Lower lobe of right lung (tissue), 2 donors: ENCODE measurements at regions not wholly inside any gene's neighbourhood (a gene's known extent, or its start where the extent isn't known, plus 50 kb on each side); places are given as distances from the start of the nearest gene placed in this dataset.
"Not testable (repeated sequence)": the region's sequence is repeated elsewhere in the genome, so short reads cannot be mapped to it uniquely, and the experiment has no call there.

ENCODE experiments used
- ATAC-seq, 2 donors: fragments of 200-7000 bp; cut with Tn5 transposase; one replicate each; pipeline ENCODE4 v1.9.1; 2020 to 2022; ENCODE audit warnings: mild to moderate bottlenecking in 2 of 2, moderate library complexity in 2 of 2
- DNase-seq: peaks from one replicate; pipeline ENCODE4 v3.0.0-alpha.2; 2020
- H3K27ac ChIP-seq: fragments of 200-600 bp; one replicate; pipeline ENCODE4 v1.8.0; 2022
- H3K27me3 ChIP-seq: fragments of 200-600 bp; one replicate; pipeline ENCODE4 v1.8.0; 2022; ENCODE audit warnings: low read depth
- H3K36me3 ChIP-seq: fragments of 200-600 bp; one replicate; pipeline ENCODE4 v1.8.0; 2022; ENCODE audit warnings: mild to moderate bottlenecking
- H3K4me1 ChIP-seq: fragments of 200-600 bp; one replicate; pipeline ENCODE4 v1.8.0; 2022
- H3K4me3 ChIP-seq: fragments of 200-600 bp; one replicate; pipeline ENCODE4 v1.8.0; 2022; ENCODE audit warnings: mild to moderate bottlenecking
- H3K9me3 ChIP-seq: fragments of 200-600 bp; one replicate; pipeline ENCODE4 v1.8.0; 2022
- CTCF ChIP-seq: fragments of 200-600 bp; IDR thresholded peaks from one replicate; pipeline ENCODE4 v1.8.0; 2022; ENCODE audit warnings: antibody characterized with exemption, mild to moderate bottlenecking
- intact Hi-C: fragments of 100-400 bp; cut with DNase I; formaldehyde crosslinking; loops from one replicate; pipeline ENCODE4 v1.11.0; 2022
- donor health status: DM: no; HTN: yes; CAD: no; lungs with severe emphysema.

DNA sequence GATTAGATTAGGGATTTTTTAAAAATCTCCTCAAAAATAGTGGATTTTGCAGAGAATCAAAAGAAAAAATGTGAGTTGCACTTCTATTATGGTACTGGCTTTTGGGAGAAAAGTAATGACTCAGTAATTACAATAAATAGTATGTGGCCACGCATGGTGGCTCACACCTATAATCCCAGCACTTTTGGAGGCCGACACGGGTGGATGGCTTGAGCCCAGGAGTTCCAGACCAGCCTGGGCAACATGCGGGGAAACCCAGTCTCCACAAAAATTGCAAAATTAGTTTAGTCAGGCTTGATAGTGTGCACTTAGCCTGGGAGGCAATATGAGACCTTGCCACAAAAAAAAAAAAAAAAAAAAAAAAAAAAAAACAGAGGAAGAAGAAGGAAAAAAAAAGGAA is 1098.2 kb downstream of the ZPLD1 start:
- ATAC-seq, result no peak
- TF ChIP-seq CTCF, result no peak
- intact Hi-C loops, result no loop called here
- DNase-seq, result no peak
- Histone ChIP-seq H3K27me3 (no peaks in the 10 kb centered on the region), H3K9me3 (no peaks in the 10 kb centered on the region), H3K36me3 (no peaks in the 10 kb centered on the region), H3K27ac (no peak overlapping the region), H3K4me1 (no peaks in the 10 kb centered on the region), H3K4me3 (no peak overlapping the region)

DNA sequence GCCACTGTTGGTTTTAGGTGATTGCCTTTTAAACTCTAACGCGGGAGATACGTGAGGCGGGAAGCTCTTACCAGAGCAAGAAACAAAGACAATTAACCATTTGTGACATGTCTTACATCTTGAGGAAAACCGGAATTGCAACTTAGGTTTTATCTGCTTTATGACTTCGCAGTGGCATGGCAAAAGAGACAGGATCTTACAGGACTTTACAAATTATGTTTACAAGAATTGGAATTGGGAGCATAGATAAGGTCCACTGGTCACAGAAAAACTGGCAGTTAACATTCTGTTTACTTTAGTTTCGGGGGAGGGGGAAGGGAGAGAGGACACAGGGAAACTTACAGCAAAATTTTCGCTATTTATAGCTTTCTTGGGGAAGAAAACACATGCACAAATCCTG is 1119.6 kb downstream of the ZPLD1 start:
- no peak for ATAC-seq
- Histone ChIP-seq H3K27me3 (no peaks in the 10 kb centered on the region), H3K4me3 (no peak overlapping the region), H3K27ac (no peak overlapping the region), H3K36me3 (no peaks in the 10 kb centered on the region), H3K9me3 (no peaks in the 10 kb centered on the region), H3K4me1 (no peaks in the 10 kb centered on the region)
- intact Hi-C loops, result no loop called here
- no peak for DNase-seq
- TF ChIP-seq CTCF, result no peak

DNA sequence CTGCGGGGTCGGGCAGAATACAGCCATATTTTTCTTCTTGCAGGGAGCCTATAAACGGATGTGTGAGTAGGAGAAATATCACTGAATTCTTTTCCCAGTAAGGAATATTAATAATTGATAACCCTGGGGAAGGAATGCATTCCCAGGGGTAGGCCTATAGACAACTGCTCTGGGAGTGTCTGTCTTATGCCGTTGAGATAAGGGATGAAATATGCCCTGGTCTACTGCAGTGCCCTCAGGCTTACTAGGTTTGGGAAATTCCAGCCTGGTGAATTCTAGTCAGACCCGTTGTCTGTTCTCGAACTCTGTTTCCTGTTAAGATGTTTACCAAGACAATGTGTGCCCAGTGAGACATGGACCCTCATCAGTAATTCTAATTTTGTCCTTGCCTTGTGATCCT is 1129.3 kb downstream of the ZPLD1 start:
- H3K4me1 ChIP-seq, H3K4me3 ChIP-seq, ATAC-seq, DNase-seq, H3K27ac ChIP-seq, H3K36me3 ChIP-seq, intact Hi-C loops, H3K27me3 ChIP-seq, H3K9me3 ChIP-seq: not testable (repeated sequence)

DNA sequence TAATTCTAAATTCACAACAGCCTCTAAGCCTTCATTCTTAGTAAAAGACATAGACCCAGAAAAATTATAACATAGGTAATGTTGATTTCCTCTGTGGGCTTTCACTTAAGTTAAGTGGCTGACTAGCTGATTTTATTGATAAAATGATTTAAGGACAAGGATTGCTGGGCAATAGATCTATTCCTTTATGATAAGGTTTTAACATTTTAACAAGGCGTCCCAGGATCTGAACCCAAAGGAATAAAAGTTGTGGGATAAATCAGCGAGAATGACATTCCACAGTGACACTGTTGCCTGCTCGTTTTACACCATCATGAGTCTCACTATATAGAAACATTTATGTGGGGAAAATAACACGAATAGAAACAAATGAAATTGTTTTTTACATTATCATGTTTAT is 1151.0 kb downstream of the ZPLD1 start:
- no peaks in the 10 kb centered on the region for H3K9me3 ChIP-seq
- no peaks in the 10 kb centered on the region for H3K27me3 ChIP-seq
- no peak overlapping the region for H3K27ac ChIP-seq
- intact Hi-C loops, result no loop called here
- H3K4me3 ChIP-seq, result no peak overlapping the region
- TF ChIP-seq CTCF, result no peak
- DNase-seq (no peak), ATAC-seq (no peak)
- H3K4me1 ChIP-seq, result no peaks in the 10 kb centered on the region
- H3K36me3 ChIP-seq, result no peaks in the 10 kb centered on the region

- Histone ChIP-seq H3K4me1 (no peaks in the 10 kb centered on the region), H3K27ac (no peak overlapping the region), H3K27me3 (no peaks in the 10 kb centered on the region), H3K4me3 (no peak overlapping the region), H3K9me3 (no peaks in the 10 kb centered on the region), H3K36me3 (no peaks in the 10 kb centered on the region)
- no peak for ATAC-seq
- TF ChIP-seq CTCF, result no peak
- intact Hi-C loops, result no loop called here
- no peak for DNase-seq
These were observed 1155.0 kb downstream of the ZPLD1 start for GRCh38 chr3:103589770-103590169.

- Histone ChIP-seq H3K4me3 (no peak overlapping the region), H3K9me3 (no peaks in the 10 kb centered on the region), H3K27me3 (no peaks in the 10 kb centered on the region), H3K27ac (no peak overlapping the region), H3K36me3 (no peaks in the 10 kb centered on the region), H3K4me1 (no peaks in the 10 kb centered on the region)
- DNase-seq (no peak), ATAC-seq (no peak)
- no peak for TF ChIP-seq CTCF
- intact Hi-C loops, result no loop called here
These were observed 1166.0 kb downstream of the ZPLD1 start for GRCh38 chr3:103600844-103601243.
